ENCODE measurements at regions not wholly inside any gene's neighbourhood (a gene's known extent, or its start where the extent isn't known, plus 50 kb on each side); places are given as distances from the start of the nearest gene placed in this dataset.

GRCh38 chr3:148217317-148217716, 480.4 kb upstream of the AGTR1 start:
- no peak overlapping the region for H3K4me3 ChIP-seq (ENCODE audit: low read length)
- no peaks in the 10 kb centered on the region for H3K9me3 ChIP-seq (ENCODE audit: control insufficient read depth, insufficient read depth, low read length)
- no peak overlapping the region for H3K27ac ChIP-seq (ENCODE audit: low read depth, low read length)
- H3K27me3 ChIP-seq (ENCODE audit: control insufficient read depth, low read length), result no peaks in the 10 kb centered on the region
- H3K36me3 ChIP-seq (ENCODE audit: control insufficient read depth, low read length), result no peaks in the 10 kb centered on the region
- H3K9me2 ChIP-seq (replicated peaks; ENCODE audit: control insufficient read depth, low read length), result no peaks in the 10 kb centered on the region
- H4K20me1 ChIP-seq (ENCODE audit: control insufficient read depth, insufficient read depth, low read depth, low read length), result no peaks in the 10 kb centered on the region
- H3K4me2 ChIP-seq (ENCODE audit: low read length), result no peak overlapping the region
- H3K79me2 ChIP-seq (ENCODE audit: control insufficient read depth, low read length), result no peaks in the 10 kb centered on the region
- H3F3A ChIP-seq (ENCODE audit: control insufficient read depth, insufficient read depth), result no peaks in the 10 kb centered on the region
- TF ChIP-seq EZH2phosphoT487 (IDR thresholded peaks at IDR 0.05; ENCODE audit: borderline replicate concordance, low read length) (no peak), CTCF (IDR thresholded peaks at IDR 0.05; ENCODE audit: low read depth, low read length, poor library complexity, severe bottlenecking) (no peak)
- no peaks in the 10 kb centered on the region for H3K4me1 ChIP-seq (ENCODE audit: control insufficient read depth, low read length)

- H3K4me1 ChIP-seq (ENCODE audit: control insufficient read depth, low read length), result no peaks in the 10 kb centered on the region
- H3K27me3 ChIP-seq (ENCODE audit: control insufficient read depth, low read length), result no peaks in the 10 kb centered on the region
- no peaks in the 10 kb centered on the region for H3K9me3 ChIP-seq (ENCODE audit: control insufficient read depth, insufficient read depth, low read length)
- H3K4me2 ChIP-seq (ENCODE audit: low read length), result no peak overlapping the region
- H3F3A ChIP-seq (ENCODE audit: control insufficient read depth, insufficient read depth), result no peaks in the 10 kb centered on the region
- H4K20me1 ChIP-seq (ENCODE audit: control insufficient read depth, insufficient read depth, low read depth, low read length), result no peaks in the 10 kb centered on the region
- H3K27ac ChIP-seq (ENCODE audit: low read depth, low read length), result no peak overlapping the region
- no peaks in the 10 kb centered on the region for H3K36me3 ChIP-seq (ENCODE audit: control insufficient read depth, low read length)
- H3K9me2 ChIP-seq (replicated peaks; ENCODE audit: control insufficient read depth, low read length), result no peaks in the 10 kb centered on the region
- TF ChIP-seq CTCF (IDR thresholded peaks at IDR 0.05; ENCODE audit: low read depth, low read length, poor library complexity, severe bottlenecking) (no peak), EZH2phosphoT487 (IDR thresholded peaks at IDR 0.05; ENCODE audit: borderline replicate concordance, low read length) (no peak)
- H3K4me3 ChIP-seq (ENCODE audit: low read length), result no peak overlapping the region
- H3K79me2 ChIP-seq (ENCODE audit: control insufficient read depth, low read length), result no peaks in the 10 kb centered on the region
Measured at GRCh38 chr3:148218222-148218621, 479.5 kb upstream of the AGTR1 start.

GRCh38 chr3:148219999-148220398, 477.7 kb upstream of the AGTR1 start:
- H3K27ac ChIP-seq (ENCODE audit: low read depth, low read length), result no peak overlapping the region
- H3K4me3 ChIP-seq (ENCODE audit: low read length), result no peak overlapping the region
- no peaks in the 10 kb centered on the region for H3F3A ChIP-seq (ENCODE audit: control insufficient read depth, insufficient read depth)
- no peak overlapping the region for H3K4me2 ChIP-seq (ENCODE audit: low read length)
- H3K79me2 ChIP-seq (ENCODE audit: control insufficient read depth, low read length), result no peaks in the 10 kb centered on the region
- TF ChIP-seq EZH2phosphoT487 (IDR thresholded peaks at IDR 0.05; ENCODE audit: borderline replicate concordance, low read length) (no peak), CTCF (IDR thresholded peaks at IDR 0.05; ENCODE audit: low read depth, low read length, poor library complexity, severe bottlenecking) (no peak)
- H3K9me3 ChIP-seq (ENCODE audit: control insufficient read depth, insufficient read depth, low read length), result no peaks in the 10 kb centered on the region
- H3K36me3 ChIP-seq (ENCODE audit: control insufficient read depth, low read length), result no peaks in the 10 kb centered on the region
- H3K27me3 ChIP-seq (ENCODE audit: control insufficient read depth, low read length), result no peaks in the 10 kb centered on the region
- H3K9me2 ChIP-seq (replicated peaks; ENCODE audit: control insufficient read depth, low read length), result no peaks in the 10 kb centered on the region
- H3K4me1 ChIP-seq (ENCODE audit: control insufficient read depth, low read length), result no peaks in the 10 kb centered on the region
- H4K20me1 ChIP-seq (ENCODE audit: control insufficient read depth, insufficient read depth, low read depth, low read length), result no peaks in the 10 kb centered on the region

GRCh38 chr3:148221303-148221702, 476.4 kb upstream of the AGTR1 start:
- Histone ChIP-seq H3K27me3 (ENCODE audit: control insufficient read depth, low read length) (no peaks in the 10 kb centered on the region), H3K4me3 (ENCODE audit: low read length) (no peak overlapping the region), H3K36me3 (ENCODE audit: control insufficient read depth, low read length) (no peaks in the 10 kb centered on the region), H3F3A (ENCODE audit: control insufficient read depth, insufficient read depth) (no peaks in the 10 kb centered on the region), H3K4me1 (ENCODE audit: control insufficient read depth, low read length) (no peaks in the 10 kb centered on the region), H3K79me2 (ENCODE audit: control insufficient read depth, low read length) (no peaks in the 10 kb centered on the region), H3K9me3 (ENCODE audit: control insufficient read depth, insufficient read depth, low read length) (no peaks in the 10 kb centered on the region), H3K9me2 (replicated peaks; ENCODE audit: control insufficient read depth, low read length) (no peaks in the 10 kb centered on the region), H4K20me1 (ENCODE audit: control insufficient read depth, insufficient read depth, low read depth, low read length) (no peaks in the 10 kb centered on the region), H3K27ac (ENCODE audit: low read depth, low read length) (no peak overlapping the region), H3K4me2 (ENCODE audit: low read length) (no peak overlapping the region)
- TF ChIP-seq CTCF (IDR thresholded peaks at IDR 0.05; ENCODE audit: low read depth, low read length, poor library complexity, severe bottlenecking) (no peak), EZH2phosphoT487 (IDR thresholded peaks at IDR 0.05; ENCODE audit: borderline replicate concordance, low read length) (no peak)
